ENCODE measurements at regions not wholly inside any gene's neighbourhood (a gene's known extent, or its start where the extent isn't known, plus 50 kb on each side); places are given as distances from the start of the nearest gene placed in this dataset.

DNA sequence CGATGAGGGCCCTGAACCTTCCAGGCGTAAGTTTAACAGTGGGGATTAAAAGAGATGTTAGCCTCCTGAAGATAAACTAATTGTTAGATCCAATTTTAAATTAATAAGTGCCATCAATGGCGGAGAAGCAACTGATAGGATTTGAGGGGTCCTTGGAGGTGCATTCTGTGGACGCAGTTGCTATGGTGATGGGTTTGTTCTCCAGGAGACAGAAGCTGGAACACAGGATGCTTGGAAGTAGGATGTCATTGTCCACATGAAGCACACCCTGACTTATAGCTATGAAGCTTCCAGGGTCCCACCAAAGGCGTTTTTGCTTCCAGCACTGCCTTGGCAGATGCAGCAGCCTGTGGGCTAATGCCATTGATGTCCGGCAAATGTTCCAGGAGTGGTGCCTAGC is 331.0 kb upstream of the IL12A start:
- TF ChIP-seq, protein P1, sequence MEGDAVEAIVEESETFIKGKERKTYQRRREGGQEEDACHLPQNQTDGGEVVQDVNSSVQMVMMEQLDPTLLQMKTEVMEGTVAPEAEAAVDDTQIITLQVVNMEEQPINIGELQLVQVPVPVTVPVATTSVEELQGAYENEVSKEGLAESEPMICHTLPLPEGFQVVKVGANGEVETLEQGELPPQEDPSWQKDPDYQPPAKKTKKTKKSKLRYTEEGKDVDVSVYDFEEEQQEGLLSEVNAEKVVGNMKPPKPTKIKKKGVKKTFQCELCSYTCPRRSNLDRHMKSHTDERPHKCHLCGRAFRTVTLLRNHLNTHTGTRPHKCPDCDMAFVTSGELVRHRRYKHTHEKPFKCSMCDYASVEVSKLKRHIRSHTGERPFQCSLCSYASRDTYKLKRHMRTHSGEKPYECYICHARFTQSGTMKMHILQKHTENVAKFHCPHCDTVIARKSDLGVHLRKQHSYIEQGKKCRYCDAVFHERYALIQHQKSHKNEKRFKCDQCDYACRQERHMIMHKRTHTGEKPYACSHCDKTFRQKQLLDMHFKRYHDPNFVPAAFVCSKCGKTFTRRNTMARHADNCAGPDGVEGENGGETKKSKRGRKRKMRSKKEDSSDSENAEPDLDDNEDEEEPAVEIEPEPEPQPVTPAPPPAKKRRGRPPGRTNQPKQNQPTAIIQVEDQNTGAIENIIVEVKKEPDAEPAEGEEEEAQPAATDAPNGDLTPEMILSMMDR (IDR thresholded peaks at IDR 0.05; ENCODE audit: low read depth, low read length) = no peak
- H3K4me3 ChIP-seq (ENCODE audit: low read depth, low read length) = no peak overlapping the region

DNA sequence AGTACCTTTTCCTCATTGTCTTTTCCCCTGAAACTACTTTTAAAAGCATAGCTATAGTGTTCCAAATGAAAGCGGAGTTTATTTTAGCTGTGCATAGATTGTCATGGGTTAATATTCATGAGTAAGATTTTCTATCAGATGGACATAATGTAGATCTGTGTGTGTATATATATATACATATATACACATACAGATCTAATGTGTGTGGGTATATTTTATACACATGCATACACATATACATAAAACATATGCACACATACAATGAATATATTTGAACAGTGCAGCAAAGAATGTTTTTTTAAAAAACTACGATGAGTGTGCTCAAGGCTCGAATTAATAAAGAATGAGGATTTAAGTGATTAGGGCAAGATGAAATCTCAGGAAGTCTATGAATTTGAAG is 328.3 kb upstream of the IL12A start:
- TF ChIP-seq, protein P1 (IDR thresholded peaks at IDR 0.05; ENCODE audit: low read depth, low read length) = no peak
- H3K4me3 ChIP-seq (ENCODE audit: low read depth, low read length) = no peak overlapping the region

DNA sequence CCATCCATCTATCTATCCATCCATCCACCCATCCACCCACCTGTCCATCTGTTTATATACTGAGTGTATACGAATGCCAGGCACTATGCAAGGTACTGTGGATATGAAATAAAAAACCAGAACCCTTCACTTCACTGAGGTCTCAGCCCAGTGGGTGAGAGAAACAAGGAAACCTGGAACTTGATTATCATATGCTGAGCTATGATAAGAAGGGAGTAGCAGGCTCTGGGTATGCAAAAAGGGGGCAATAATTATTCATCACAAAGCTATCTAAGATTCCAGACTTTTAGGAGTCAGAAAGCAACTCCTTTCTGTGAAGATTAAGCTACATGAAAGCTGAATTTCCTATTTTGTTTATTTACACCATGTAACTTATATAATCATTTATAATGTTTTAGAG is 327.7 kb upstream of the IL12A start:
- H3K4me3 ChIP-seq (ENCODE audit: low read depth, low read length) = no peak overlapping the region
- TF ChIP-seq, protein P1 (IDR thresholded peaks at IDR 0.05; ENCODE audit: low read depth, low read length) = no peak

DNA sequence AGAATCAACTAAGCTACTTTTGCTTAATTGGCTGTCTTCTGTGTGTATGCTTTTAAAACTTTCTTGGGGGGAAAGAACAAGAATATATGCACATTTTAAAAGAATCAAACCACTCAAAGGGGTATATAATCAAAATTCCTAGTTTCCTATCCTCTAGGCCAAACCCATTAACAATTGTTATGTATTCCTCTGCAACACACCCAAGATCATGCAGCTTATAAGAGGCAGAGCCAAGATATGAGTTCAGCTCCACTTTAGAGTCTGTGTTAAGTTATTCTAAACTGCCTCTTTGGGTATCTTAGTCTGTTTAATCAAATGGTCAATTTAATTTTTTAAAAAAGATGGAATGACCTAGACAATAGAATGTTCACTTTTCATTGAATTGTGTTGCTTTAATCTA is 326.1 kb upstream of the IL12A start:
- H3K4me3 ChIP-seq (ENCODE audit: low read depth, low read length) = no peak overlapping the region
- TF ChIP-seq, protein P1 (IDR thresholded peaks at IDR 0.05; ENCODE audit: low read depth, low read length) = no peak

DNA sequence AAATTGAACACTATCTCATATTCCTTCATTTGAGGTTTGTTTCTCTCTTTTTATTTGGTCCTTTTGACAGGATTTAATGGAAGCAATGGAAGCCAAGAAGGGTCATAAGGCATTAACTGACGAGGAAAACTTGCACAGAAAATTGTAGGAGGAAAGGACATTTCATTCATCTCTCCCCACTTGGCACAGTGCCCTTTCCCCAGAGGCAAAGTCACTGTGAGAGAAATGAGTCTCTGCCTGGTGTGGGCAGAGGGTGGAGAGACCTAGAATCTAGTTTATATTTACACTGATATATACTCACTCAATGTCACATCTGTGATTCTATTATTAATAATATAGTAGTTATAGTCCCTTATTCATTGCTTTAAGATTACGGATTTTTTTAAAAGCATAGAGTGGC is 324.6 kb upstream of the IL12A start:
- TF ChIP-seq, protein P1 (IDR thresholded peaks at IDR 0.05; ENCODE audit: low read depth, low read length) = no peak
- H3K4me3 ChIP-seq (ENCODE audit: low read depth, low read length) = no peak overlapping the region

GRCh38 chr3:159664653-159665052 is 324.0 kb upstream of the IL12A start:
- TF ChIP-seq, protein P1 (IDR thresholded peaks at IDR 0.05; ENCODE audit: low read depth, low read length) = no peak
- no peak overlapping the region for H3K4me3 ChIP-seq (ENCODE audit: low read depth, low read length)

DNA sequence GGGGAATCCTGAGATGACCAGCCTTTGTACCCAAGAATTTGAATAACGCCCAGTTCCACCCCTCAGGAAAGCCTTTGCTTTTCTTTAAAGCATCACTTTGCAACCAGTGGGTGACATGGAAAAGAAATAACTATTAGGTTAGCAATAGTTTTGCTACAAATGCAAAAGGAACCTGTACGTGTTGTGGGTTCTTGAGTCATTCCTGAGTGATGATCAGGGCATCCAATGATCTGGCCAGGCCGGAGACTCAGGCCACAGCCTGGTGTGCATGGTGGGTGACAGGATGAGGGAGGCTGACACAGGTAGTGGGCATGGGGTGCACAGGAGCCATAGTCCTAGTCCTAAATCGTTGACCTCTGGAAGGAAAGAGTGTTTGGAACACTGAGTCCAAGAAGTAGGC is 321.4 kb upstream of the IL12A start:
- TF ChIP-seq, protein P1 (IDR thresholded peaks at IDR 0.05; ENCODE audit: low read depth, low read length) = no peak

More for the DNA sequence above, 321.4 kb upstream of the IL12A start:
- H3K4me3 ChIP-seq (ENCODE audit: low read depth, low read length) = no peak overlapping the region

All from WI38 (cell line).